DND-41 (cell line): ENCODE measurements at regions not wholly inside any gene's neighbourhood (a gene's known extent, or its start where the extent isn't known, plus 50 kb on each side); places are given as distances from the start of the nearest gene placed in this dataset.

Source experiments
- CTCF ChIP-seq: IDR thresholded peaks from 2 replicates; pipeline ENCODE4 v1.5.1; 2012; ENCODE audit warnings: borderline replicate concordance, low read length, moderate library complexity, mild to moderate bottlenecking; ENCODE audit not compliant: poor library complexity, severe bottlenecking; ENCODE audit errors: extremely low read depth
- EZH2 ChIP-seq: IDR thresholded peaks from 3 replicates; pipeline ENCODE4 v1.6.1; 2012; ENCODE audit warnings: borderline replicate concordance, low read depth, mild to moderate bottlenecking, moderate library complexity, low read length, inconsistent platforms; ENCODE audit not compliant: severe bottlenecking

GRCh38 chr18:67151366-67151765 lies 365.2 kb downstream of the DSEL start:
- TF ChIP-seq EZH2 (no peak), CTCF (no peak)
